ENCODE measurements at regions not wholly inside any gene's neighbourhood (a gene's known extent, or its start where the extent isn't known, plus 50 kb on each side); places are given as distances from the start of the nearest gene placed in this dataset.
"Not testable (repeated sequence)": the region's sequence is repeated elsewhere in the genome, so short reads cannot be mapped to it uniquely, and the experiment has no call there.

DNA sequence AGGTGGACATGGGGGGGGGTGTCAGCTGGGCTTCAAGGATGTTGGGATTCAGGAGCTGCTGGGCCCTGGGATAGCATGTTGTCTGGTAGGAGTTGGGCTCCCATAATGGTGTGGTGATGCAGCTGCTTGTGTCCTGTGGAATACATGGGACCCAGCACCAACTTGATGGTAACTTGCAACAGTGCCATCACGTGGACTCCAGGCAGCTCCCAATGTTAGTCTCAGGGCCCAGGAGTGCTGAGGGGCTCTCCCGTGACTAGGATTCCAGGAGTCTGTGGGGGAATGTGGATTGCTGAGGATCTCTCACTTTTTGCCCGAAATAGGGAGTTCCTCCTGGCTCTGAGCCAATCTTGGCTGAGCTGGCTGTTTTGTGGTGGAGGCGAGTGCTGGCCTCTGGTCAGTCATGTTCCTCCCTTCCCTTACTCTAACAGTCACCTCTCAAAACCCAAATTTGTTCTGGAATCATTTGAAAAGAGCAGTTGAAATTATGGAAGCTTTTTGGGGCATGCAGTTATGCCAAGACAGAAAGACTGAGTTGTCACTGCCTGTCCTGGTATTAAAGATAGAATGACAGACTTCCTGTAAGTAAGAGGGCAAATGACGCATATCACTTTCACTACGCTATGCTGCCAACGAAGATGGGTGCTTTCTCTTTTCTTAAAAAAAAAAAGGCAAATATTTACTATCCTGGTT is 607.1 kb downstream of the ADCYAP1 start:
- no peaks in the 10 kb centered on the region for H3K36me3 Mint-ChIP-seq (ENCODE audit: insufficient read depth)
- TF ChIP-seq, protein P1, sequence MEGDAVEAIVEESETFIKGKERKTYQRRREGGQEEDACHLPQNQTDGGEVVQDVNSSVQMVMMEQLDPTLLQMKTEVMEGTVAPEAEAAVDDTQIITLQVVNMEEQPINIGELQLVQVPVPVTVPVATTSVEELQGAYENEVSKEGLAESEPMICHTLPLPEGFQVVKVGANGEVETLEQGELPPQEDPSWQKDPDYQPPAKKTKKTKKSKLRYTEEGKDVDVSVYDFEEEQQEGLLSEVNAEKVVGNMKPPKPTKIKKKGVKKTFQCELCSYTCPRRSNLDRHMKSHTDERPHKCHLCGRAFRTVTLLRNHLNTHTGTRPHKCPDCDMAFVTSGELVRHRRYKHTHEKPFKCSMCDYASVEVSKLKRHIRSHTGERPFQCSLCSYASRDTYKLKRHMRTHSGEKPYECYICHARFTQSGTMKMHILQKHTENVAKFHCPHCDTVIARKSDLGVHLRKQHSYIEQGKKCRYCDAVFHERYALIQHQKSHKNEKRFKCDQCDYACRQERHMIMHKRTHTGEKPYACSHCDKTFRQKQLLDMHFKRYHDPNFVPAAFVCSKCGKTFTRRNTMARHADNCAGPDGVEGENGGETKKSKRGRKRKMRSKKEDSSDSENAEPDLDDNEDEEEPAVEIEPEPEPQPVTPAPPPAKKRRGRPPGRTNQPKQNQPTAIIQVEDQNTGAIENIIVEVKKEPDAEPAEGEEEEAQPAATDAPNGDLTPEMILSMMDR (IDR thresholded peaks at IDR 0.05; ENCODE audit: unreplicated experiment) = no peak
- H3K4me3 Mint-ChIP-seq (ENCODE audit: low read depth) = no peak overlapping the region
- DNase-seq (ENCODE audit: low spot score, unreplicated experiment) = no peak
- no peaks in the 10 kb centered on the region for H3K4me1 Mint-ChIP-seq (ENCODE audit: low read depth)
- H3K27ac Mint-ChIP-seq = no peak overlapping the region
- no peaks in the 10 kb centered on the region for H3K27me3 Mint-ChIP-seq
- H3K9me3 Mint-ChIP-seq (ENCODE audit: low read depth) = peaks cover 3% of the 10 kb centered on the region

DNA sequence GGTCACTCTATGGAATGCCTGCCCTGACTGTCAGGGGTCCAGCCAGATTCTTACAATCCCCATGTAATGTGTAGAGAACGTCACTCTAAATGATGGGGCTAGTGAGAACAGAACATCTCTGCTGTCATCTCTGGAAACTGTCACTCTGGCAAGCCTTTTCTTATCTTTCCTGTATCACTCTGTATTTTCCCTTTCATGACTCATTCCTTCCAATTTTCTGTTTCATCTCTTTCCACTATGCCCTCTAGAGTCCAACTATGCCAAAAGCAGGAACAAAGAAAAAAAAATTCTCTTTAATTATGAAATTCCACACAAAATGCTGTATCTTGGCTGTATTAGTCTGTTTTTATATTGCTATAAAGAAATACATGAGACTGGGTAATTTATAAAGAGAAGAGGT is 608.8 kb downstream of the ADCYAP1 start:
- H3K36me3 Mint-ChIP-seq (ENCODE audit: insufficient read depth) = no peaks in the 10 kb centered on the region
- no peak overlapping the region for H3K27ac Mint-ChIP-seq
- H3K9me3 Mint-ChIP-seq (ENCODE audit: low read depth) = peaks cover 2% of the 10 kb centered on the region
- DNase-seq (ENCODE audit: low spot score, unreplicated experiment) = no peak
- H3K4me1 Mint-ChIP-seq (ENCODE audit: low read depth) = no peaks in the 10 kb centered on the region
- TF ChIP-seq, protein P1 (IDR thresholded peaks at IDR 0.05; ENCODE audit: unreplicated experiment) = no peak
- no peak overlapping the region for H3K4me3 Mint-ChIP-seq (ENCODE audit: low read depth)
- no peaks in the 10 kb centered on the region for H3K27me3 Mint-ChIP-seq

DNA sequence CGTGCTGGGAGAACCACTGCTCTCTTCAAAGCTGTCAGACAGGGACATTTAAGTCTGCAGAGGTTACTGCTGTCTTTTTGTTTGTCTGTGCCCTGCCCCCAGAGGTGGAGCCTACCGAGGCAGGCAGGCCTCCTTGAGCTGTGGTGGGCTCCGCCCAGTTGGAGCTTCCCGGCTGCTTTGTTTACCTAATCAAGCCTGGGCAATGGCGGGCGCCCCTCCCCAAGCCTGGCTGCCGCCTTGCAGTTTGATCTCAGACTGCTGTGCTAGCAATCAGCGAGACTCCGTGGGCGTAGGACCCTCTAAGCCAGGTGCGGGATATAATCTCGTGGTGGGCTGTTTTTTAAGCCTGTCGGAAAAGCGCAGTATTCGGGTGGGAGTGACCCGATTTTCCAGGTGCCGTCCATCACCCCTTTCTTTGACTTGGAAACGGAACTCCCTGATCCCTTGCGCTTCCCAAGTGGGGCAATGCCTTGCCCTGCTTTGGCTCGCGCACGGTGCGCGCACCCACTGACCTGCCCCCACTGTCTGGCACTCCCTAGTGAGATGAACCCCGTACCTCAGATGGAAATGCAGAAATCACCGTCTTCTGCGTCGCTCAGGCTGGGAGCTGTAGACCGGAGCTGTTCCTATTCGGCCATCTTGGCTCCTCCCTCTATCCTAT is 617.0 kb downstream of the ADCYAP1 start:
- H3K4me3 Mint-ChIP-seq (ENCODE audit: low read depth) = peak overlapping the region; percentile 45
- not testable (repeated sequence) for H3K36me3 Mint-ChIP-seq (ENCODE audit: insufficient read depth); H3K27me3 Mint-ChIP-seq; H3K9me3 Mint-ChIP-seq (ENCODE audit: low read depth); DNase-seq (ENCODE audit: low spot score, unreplicated experiment); H3K27ac Mint-ChIP-seq
- peaks cover 16% of the 10 kb centered on the region for H3K4me1 Mint-ChIP-seq (ENCODE audit: low read depth)

DNA sequence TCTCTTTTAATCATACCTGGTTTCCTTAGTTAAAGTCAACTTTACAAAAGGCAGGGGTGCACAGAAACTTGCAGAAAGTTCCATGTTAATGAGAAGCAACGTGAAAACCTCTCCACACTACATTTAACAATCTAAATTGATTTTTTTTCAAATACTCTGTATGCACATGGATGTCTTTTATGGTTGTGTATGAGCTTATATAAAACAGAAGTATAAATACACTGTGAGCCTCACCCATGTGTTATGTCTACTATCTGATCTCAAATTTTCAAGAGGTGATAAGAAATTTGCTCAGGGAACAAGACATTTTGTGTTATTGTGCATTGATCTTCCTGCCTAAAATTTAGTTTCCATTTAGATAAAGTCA is 617.6 kb downstream of the ADCYAP1 start:
- Mint-ChIP-seq H3K4me1 (ENCODE audit: low read depth) (peaks cover 16% of the 10 kb centered on the region), H3K4me3 (ENCODE audit: low read depth) (no peak overlapping the region), H3K9me3 (ENCODE audit: low read depth) (peaks cover 5% of the 10 kb centered on the region), H3K27me3 (no peaks in the 10 kb centered on the region), H3K27ac (no peak overlapping the region), H3K36me3 (ENCODE audit: insufficient read depth) (no peaks in the 10 kb centered on the region)
- TF ChIP-seq, protein P1 (IDR thresholded peaks at IDR 0.05; ENCODE audit: unreplicated experiment) = no peak
- no peak for DNase-seq (ENCODE audit: low spot score, unreplicated experiment)

DNA sequence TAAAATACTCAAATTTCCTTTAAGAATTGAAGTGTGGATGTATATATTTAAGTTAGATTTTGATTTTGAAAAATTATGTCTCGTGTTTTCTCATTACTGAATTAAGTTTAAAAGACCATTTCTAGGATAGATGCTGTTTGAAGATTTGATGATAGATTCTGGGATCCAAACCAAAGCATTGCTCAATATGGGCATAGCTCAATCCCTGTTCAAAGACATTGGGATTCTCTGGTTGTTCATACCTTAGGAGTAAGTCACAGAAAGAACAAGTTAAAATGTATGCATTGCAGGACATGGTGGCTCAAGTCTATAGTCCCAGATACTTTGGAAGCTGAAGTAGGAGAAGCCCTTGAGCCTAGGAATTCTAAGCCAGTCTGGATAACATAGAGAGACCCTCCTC is 622.3 kb downstream of the ADCYAP1 start:
- no peak for DNase-seq (ENCODE audit: low spot score, unreplicated experiment)
- Mint-ChIP-seq H3K4me3 (ENCODE audit: low read depth) (no peak overlapping the region), H3K36me3 (ENCODE audit: insufficient read depth) (no peaks in the 10 kb centered on the region), H3K9me3 (ENCODE audit: low read depth) (peaks cover 7% of the 10 kb centered on the region), H3K4me1 (ENCODE audit: low read depth) (peaks cover 33% of the 10 kb centered on the region), H3K27ac (no peak overlapping the region), H3K27me3 (no peaks in the 10 kb centered on the region)
- TF ChIP-seq, protein P1 (IDR thresholded peaks at IDR 0.05; ENCODE audit: unreplicated experiment) = no peak

DNA sequence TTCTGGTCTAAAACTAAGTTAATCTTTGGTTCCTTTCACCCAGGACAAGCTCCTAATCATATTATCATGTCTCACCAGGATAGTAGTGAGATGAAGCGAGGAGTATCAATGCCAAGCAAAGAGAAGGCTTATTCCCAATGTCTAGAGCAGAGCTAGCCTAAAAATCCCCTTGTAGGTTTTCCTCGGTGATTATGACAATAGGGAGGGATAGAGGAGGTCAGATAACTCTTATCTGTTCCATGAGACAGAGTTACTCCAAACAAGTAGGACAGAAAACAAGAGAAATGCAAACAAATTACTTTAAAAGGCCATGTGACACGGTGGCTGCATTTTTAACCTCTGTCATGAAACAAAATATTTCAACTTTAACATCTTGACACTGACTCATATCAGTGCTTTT is 623.1 kb downstream of the ADCYAP1 start:
- Mint-ChIP-seq H3K27ac (no peak overlapping the region), H3K9me3 (ENCODE audit: low read depth) (peaks cover 4% of the 10 kb centered on the region), H3K4me3 (ENCODE audit: low read depth) (no peak overlapping the region), H3K27me3 (no peaks in the 10 kb centered on the region), H3K4me1 (ENCODE audit: low read depth) (peaks cover 33% of the 10 kb centered on the region), H3K36me3 (ENCODE audit: insufficient read depth) (no peaks in the 10 kb centered on the region)
- TF ChIP-seq, protein P1 (IDR thresholded peaks at IDR 0.05; ENCODE audit: unreplicated experiment) = no peak
- DNase-seq (ENCODE audit: low spot score, unreplicated experiment) = no peak
